ENCODE measurements at regions not wholly inside any gene's neighbourhood (a gene's known extent, or its start where the extent isn't known, plus 50 kb on each side); places are given as distances from the start of the nearest gene placed in this dataset.

DNA sequence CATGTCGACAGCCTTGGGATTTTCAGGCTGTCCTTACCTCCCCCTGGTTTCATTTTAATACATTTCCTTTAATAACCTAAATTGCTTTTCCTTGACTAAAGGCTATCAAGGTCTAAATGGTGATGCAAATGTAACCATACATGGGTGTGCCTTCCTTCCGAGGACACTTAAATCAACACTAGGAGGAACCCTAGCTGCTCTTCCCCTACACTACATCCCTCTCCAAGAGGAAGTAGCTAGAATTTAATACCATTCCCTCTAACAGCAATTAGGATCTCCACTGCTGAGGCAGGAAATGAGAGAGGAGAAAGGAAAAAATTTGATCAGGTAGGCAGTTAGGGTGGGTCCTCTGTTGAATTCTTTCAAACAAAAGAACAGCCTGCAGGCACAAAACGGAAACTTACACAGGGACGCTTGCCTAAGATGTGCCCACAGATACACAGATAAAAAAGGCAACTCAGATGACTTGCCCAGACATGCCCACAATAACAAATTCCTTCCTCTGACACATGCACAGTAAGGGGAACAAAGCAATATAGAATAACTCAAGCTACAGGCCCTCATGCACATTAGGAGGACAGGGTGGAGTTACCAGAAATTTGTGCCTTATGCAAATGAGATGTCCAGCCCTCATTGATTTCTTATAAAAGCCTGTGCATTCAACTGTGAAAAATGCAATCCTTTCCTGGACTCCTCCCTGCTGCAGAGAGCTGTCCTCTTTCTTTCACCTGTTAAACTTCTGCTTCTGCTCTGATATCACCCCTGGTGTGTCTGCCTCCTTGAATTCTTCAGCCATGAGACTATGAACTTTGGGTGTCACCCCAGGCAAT, 1024.4 kb upstream of the CADM2 start:
- no peak for TF ChIP-seq POLR2A (IDR thresholded peaks at IDR 0.05)
- TF ChIP-seq, protein P1, sequence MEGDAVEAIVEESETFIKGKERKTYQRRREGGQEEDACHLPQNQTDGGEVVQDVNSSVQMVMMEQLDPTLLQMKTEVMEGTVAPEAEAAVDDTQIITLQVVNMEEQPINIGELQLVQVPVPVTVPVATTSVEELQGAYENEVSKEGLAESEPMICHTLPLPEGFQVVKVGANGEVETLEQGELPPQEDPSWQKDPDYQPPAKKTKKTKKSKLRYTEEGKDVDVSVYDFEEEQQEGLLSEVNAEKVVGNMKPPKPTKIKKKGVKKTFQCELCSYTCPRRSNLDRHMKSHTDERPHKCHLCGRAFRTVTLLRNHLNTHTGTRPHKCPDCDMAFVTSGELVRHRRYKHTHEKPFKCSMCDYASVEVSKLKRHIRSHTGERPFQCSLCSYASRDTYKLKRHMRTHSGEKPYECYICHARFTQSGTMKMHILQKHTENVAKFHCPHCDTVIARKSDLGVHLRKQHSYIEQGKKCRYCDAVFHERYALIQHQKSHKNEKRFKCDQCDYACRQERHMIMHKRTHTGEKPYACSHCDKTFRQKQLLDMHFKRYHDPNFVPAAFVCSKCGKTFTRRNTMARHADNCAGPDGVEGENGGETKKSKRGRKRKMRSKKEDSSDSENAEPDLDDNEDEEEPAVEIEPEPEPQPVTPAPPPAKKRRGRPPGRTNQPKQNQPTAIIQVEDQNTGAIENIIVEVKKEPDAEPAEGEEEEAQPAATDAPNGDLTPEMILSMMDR (IDR thresholded peaks at IDR 0.05), result no peak
- H3K4me3 ChIP-seq, result no peak overlapping the region
- no peaks in the 10 kb centered on the region for H3K27me3 ChIP-seq
- no peaks in the 10 kb centered on the region for H3K9me3 ChIP-seq
- no peaks in the 10 kb centered on the region for H3K4me1 ChIP-seq
- H3K27ac ChIP-seq, result no peak overlapping the region
- no peaks in the 10 kb centered on the region for H3K36me3 ChIP-seq (ENCODE audit: low read depth, missing control alignments)
- no peak for DNase-seq
- intact Hi-C loops (cut with DNase I; ENCODE audit: low total_unique reads), result no loop called here
- 65 to 73% methylated on average over 4 of the region's 4 CpGs for WGBS, 2 donors

DNA sequence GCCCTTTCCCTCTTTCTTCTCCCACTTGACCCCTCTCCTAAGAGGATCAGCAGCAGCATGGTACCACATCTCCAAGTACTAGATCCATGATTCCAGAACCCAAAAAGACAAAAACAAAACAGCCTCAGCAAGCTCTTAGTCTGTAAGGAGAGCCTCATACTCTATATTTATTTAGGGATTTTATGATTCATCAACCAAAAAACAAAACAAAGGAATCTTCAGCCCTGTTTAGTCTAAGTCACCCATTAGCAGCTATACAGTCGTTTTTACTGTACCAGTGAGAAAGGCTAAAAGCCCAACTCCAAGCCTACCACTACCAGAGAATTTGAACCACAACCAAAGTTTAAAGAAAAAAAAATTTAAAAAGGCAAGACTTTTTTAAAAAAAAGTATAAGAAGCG, 1020.3 kb upstream of the CADM2 start:
- Histone ChIP-seq H3K4me3 (no peak overlapping the region), H3K4me1 (no peaks in the 10 kb centered on the region), H3K9me3 (no peaks in the 10 kb centered on the region), H3K36me3 (ENCODE audit: low read depth, missing control alignments) (no peaks in the 10 kb centered on the region), H3K27me3 (no peaks in the 10 kb centered on the region), H3K27ac (no peak overlapping the region)
- intact Hi-C loops (cut with DNase I; ENCODE audit: low total_unique reads), result no loop called here
- no peak for DNase-seq
- TF ChIP-seq, protein P1 (IDR thresholded peaks at IDR 0.05), result no peak
- TF ChIP-seq POLR2A (IDR thresholded peaks at IDR 0.05), result no peak
- WGBS, 2 donors, result 72 to 85% methylated on average over 2 of the region's 2 CpGs

DNA sequence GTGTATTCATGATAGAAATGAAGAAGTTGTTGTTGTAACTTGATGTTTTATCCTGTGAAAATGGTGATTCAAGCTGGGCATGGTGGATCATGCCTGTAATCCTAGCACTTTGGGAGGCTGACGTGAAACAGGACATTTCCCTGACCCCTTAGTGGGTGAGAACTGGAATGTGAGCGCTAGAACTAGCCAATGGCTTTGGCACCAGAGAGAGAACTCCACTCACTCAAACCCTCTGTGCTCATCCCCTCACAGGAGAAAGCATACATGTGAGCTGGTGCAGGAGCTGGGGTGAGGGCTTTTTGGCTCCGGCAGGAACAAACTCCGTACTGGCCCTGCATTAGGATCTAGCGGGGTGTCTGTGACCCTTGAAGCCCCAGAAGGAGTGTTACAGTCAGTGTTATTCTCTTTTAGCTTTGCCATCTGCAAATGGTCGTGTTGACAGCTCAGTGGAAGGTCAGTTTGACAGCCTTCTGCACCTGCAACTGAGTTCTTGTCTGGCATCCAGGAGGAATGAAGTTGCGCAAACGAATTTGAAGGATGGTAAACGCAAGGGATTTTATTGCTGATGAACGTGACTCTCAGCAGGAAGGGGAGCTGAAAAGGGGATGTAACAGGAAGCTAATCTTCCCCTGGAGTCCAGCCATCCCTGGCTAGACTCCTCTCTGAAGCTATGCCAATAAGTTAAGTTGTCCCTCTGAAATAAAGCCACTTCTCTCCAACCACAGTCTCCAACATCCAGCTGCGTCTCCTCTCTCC, 1016.6 kb upstream of the CADM2 start:
- Histone ChIP-seq H3K9me3 (no peaks in the 10 kb centered on the region), H3K36me3 (ENCODE audit: low read depth, missing control alignments) (no peaks in the 10 kb centered on the region), H3K27me3 (no peaks in the 10 kb centered on the region), H3K4me1 (no peaks in the 10 kb centered on the region), H3K4me3 (no peak overlapping the region), H3K27ac (no peak overlapping the region)
- WGBS, 2 donors, result 72 to 81% methylated on average over 11 of the region's 11 CpGs
- intact Hi-C loops (cut with DNase I; ENCODE audit: low total_unique reads), result no loop called here
- no peak for TF ChIP-seq POLR2A (IDR thresholded peaks at IDR 0.05)
- TF ChIP-seq, protein P1 (IDR thresholded peaks at IDR 0.05), result no peak
- no peak for DNase-seq

DNA sequence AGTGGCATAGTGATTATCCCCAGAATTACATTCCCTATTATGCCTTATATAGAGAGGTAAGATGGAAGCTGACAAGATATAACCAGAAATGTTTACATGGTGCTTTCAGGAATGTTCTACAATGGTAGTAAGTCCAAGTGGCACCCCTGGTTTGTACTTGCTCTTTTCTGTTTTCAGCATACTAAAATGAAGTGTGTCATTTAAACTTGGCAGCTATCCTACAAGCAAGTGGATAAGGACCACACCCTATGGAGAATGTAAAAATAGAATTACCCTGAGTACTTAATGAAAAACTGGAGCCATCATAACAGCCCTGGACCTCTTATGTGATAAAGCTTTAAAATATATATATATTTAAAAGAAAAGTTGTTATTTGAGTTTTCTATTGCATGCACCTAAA, 1012.7 kb upstream of the CADM2 start:
- Histone ChIP-seq H3K9me3 (no peaks in the 10 kb centered on the region), H3K27ac (no peak overlapping the region), H3K36me3 (ENCODE audit: low read depth, missing control alignments) (no peaks in the 10 kb centered on the region), H3K27me3 (no peaks in the 10 kb centered on the region), H3K4me3 (no peak overlapping the region), H3K4me1 (no peaks in the 10 kb centered on the region)
- no peak for DNase-seq
- TF ChIP-seq, protein P1 (IDR thresholded peaks at IDR 0.05), result no peak
- TF ChIP-seq POLR2A (IDR thresholded peaks at IDR 0.05), result no peak
- intact Hi-C loops (cut with DNase I; ENCODE audit: low total_unique reads), result no loop called here

Data from testis (tissue), 2 donors.